GM12865 (cell line): ENCODE measurements at regions not wholly inside any gene's neighbourhood (a gene's known extent, or its start where the extent isn't known, plus 50 kb on each side); places are given as distances from the start of the nearest gene placed in this dataset.
"Not testable (repeated sequence)": the region's sequence is repeated elsewhere in the genome, so short reads cannot be mapped to it uniquely, and the experiment has no call there.

Experiments
- DNase-seq: peaks from one replicate; pipeline ENCODE4 v3.0.0; 2010; ENCODE audit warnings: low read depth
- H3K4me3 ChIP-seq: 2 replicates; pipeline ENCODE4 v1.5.1; 2011; ENCODE audit warnings: mild to moderate bottlenecking, low read depth, low read length, control low read depth
- TF ChIP-seq, protein P1 (sequence below): IDR thresholded peaks from 2 replicates; pipeline ENCODE4 v1.5.1; 2011; ENCODE audit warnings: low read length, control low read depth, low read depth, inconsistent platforms; ENCODE audit not compliant: insufficient read depth; ENCODE audit errors: missing control alignments

DNA sequence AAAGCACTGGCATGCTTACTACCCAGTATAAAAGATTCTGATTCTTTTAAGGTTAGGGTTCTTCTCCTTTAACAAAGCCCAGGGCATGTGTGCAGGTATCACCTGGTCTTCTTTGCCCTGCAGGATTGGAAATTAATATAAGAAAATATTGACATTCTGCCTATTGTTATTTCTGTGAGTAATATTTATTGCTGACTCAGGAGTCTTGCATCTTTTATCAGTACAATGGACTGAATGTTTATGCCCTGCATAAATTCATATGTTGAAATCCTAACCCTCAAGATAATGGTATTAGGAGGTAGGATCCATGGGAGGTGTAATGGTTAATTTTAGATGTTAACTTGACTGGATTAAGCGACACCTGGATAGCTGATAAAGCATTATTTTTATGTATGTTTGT, 189.0 kb downstream of the LRRC70 start:
- no peak for DNase-seq
- H3K4me3 ChIP-seq, result no peak overlapping the region
- TF ChIP-seq, protein P1, sequence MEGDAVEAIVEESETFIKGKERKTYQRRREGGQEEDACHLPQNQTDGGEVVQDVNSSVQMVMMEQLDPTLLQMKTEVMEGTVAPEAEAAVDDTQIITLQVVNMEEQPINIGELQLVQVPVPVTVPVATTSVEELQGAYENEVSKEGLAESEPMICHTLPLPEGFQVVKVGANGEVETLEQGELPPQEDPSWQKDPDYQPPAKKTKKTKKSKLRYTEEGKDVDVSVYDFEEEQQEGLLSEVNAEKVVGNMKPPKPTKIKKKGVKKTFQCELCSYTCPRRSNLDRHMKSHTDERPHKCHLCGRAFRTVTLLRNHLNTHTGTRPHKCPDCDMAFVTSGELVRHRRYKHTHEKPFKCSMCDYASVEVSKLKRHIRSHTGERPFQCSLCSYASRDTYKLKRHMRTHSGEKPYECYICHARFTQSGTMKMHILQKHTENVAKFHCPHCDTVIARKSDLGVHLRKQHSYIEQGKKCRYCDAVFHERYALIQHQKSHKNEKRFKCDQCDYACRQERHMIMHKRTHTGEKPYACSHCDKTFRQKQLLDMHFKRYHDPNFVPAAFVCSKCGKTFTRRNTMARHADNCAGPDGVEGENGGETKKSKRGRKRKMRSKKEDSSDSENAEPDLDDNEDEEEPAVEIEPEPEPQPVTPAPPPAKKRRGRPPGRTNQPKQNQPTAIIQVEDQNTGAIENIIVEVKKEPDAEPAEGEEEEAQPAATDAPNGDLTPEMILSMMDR, result no peak

DNA sequence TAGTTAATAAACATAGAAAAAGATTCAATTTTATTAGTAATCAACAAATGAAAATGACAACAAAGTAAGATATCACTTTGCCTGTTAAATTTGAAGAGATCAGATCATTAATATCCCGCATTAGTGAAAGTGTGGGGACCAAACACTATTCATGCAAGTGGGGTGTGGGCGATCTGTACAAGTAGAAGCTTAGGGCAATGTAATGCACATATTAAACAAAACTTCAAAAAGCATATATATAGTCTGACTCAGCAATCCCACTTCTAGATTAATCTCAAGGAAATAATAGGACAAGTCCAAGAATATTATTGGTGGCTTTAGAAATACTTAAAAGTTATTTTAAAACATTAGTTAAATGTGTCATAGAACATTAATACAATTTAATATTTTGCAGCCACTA, 188.5 kb downstream of the LRRC70 start:
- no peak for DNase-seq
- no peak overlapping the region for H3K4me3 ChIP-seq
- TF ChIP-seq, protein P1, result no peak

DNA sequence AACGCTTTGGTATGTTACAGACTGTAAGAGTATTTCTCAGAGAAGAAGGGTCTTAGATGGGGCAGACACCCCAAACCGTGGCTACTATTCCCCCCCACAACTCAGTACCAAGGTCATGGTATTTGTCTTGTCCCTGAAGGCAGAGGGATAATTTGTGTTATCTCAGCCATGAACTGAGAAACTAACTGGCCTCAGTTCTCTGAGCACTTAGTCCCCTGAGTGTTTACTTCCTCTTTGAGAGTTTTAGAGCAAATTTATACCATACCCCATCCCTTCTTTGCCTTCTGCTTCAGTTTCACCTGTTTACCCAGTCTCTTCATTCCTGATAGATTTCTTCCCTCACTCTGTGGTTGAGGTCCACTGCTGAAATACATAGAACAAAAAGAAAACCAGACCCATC, 183.9 kb downstream of the LRRC70 start:
- TF ChIP-seq, protein P1, result no peak
- DNase-seq, result peak; percentile 26
- no peak overlapping the region for H3K4me3 ChIP-seq

DNA sequence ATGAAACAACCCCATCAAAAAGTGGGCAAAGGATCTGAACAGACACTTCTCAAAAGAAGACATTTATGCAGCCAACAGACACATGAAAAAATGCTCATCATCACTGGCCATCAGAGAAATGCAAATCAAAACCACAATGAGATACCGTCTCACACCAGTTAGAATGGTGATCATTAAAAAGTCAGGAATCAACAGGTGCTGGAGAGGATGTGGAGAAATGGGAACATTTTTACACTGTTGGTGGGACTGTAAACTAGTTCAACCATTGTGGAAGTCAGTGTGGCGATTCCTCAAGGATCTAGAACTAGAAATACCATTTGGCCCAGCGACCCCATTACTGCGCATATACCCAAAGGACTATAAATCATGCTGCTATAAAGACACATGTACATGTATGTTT, 179.1 kb downstream of the LRRC70 start:
- DNase-seq, H3K4me3 ChIP-seq: not testable (repeated sequence)

DNA sequence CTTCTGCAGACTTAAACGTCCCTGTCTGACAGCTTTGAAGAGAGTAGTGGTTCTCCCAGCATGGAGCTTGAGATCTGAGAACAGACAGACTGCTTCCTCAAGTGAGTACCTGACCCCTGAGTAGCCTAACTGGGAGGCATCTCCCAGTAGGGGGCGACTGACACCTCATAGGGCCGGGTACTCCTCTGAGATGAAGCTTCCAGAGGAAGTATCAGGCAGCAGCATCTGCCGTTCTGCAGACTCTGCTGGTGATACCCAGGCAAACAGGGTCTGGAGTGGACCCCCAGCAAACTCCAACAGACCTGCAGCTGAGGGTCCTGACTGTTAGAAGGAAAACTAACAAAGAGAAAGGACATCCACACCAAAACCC, 174.4 kb downstream of the LRRC70 start:
- peak; percentile 10 for DNase-seq
- H3K4me3 ChIP-seq, result not testable (repeated sequence)

DNA sequence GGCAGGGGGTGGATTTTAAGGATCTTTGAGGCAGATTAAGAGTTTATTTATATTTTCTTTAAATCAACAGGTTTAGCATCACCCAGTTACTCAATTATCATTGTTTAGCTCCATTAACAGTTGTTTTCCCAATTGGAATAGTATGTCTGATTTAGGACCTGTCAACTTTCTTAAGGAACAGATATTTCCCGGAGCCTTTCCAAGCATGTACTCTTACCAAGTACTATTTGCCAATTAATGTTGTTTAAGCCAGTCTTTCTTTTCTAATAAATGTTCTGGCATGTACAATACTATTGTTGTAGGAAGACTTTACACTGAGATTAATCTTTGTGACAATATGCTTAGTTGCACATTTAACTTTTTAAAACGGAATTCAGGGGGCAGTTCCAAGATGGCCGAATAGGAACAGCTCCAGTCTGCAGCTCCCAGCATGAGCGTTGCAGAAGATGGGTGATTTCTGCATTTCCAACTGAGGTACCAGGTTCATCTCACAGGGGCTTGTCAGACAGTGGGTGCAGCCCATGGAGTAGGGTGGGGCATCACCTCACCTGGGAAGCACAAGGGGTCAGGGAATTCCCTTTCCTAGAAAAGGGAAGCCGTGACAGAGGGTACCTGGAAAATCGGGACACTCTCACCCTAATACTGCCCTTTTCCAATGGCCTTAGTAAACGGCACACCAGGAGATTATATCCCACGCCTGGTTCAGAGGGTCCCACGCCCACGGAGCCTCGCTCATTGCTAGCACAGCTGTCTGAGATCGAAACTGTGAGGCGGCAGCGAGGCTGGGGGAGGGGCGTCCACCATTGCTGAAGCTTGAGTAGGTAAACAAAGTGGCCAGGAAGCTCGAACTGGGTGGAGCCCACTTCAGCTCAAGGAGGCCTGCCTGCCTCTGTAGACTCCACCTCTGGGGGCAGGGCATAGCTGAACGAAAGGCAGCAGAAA, 173.7 kb downstream of the LRRC70 start:
- H3K4me3 ChIP-seq, result not testable (repeated sequence)

DNA sequence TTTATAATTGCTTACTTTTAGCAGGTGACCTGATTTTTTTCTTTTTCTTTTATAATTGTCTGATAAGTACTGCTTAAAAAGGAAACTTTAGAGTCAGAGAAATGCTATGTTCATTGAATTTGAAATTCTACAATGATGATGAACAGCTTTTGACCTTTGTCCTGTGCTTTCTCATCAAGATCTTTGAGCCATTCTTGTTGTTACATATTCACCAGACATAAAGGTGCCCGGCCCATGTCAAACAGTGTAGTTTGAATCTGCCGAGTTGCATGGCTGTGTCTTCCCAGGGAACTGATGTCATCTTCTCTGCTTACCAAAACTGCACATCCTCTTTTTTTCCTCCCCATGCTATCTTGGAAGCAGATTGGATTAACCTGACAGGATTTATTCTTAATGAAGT, 163.6 kb downstream of the LRRC70 start:
- no peak overlapping the region for H3K4me3 ChIP-seq
- TF ChIP-seq, protein P1, result no peak
- no peak for DNase-seq

More for the DNA sequence above, 173.7 kb downstream of the LRRC70 start:
- DNase-seq, result not testable (repeated sequence)

DNA sequence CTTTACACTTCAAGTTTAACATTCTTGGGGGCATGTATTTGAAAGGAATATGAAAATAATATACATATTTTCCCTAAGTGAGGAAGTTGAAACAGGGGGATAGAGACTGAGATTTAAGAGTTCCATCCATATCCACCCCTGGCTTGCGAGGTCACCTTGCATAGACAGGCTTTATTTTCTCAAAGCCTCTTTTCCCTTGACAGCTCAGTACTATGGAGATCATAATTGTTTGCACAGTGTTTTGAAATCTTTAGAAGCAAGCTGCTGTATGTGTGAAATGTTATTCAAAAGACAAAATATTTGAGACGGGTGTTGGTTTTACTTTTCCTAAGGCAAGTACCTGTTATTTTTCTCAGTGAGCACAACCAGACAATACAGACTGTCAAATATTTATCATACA, 163.1 kb downstream of the LRRC70 start:
- no peak overlapping the region for H3K4me3 ChIP-seq
- no peak for DNase-seq
- TF ChIP-seq, protein P1, result no peak
